ENCODE measurements at regions not wholly inside any gene's neighbourhood (a gene's known extent, or its start where the extent isn't known, plus 50 kb on each side); places are given as distances from the start of the nearest gene placed in this dataset.

DNA sequence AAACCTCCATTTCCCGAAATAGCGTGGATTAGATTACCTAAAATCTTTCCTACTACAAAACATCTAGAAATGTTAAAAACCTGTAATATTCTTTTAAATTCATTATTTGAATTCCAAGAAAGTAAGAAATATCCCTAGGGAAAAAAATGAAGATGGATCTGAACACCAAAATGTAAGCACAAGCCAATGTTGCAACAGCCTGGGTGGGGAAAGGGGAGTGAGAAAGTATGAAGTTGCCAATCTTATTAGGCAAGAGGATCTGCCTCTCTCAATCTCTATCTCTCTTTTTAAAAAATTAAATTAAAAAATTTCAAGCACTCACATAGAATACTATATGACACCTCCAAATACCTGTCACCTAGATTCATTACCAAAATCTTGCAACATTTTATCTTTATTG lies 74.9 kb upstream of the IRF2BP2 start:
- TF ChIP-seq SMAD1 (CRISPR knock-in tag; IDR thresholded peaks at IDR 0.05; ENCODE audit: borderline replicate concordance, low read depth) (no peak), ZNF766 (CRISPR knock-in tag; IDR thresholded peaks at IDR 0.05; ENCODE audit: borderline replicate concordance) (no peak), POLR2AphosphoS2 (IDR thresholded peaks at IDR 0.05; ENCODE audit: low read depth, low read length) (no peak), NR2C2 (CRISPR knock-in tag; IDR thresholded peaks at IDR 0.05; ENCODE audit: borderline replicate concordance) (no peak), ZSCAN29 (CRISPR knock-in tag; conservative IDR thresholded peaks at IDR 0.05) (no peak), ZNF292 (CRISPR knock-in tag; IDR thresholded peaks at IDR 0.05; ENCODE audit: borderline replicate concordance, low read depth) (no peak), KLF6 (CRISPR knock-in tag; IDR thresholded peaks at IDR 0.05) (no peak), REPIN1 (CRISPR knock-in tag; IDR thresholded peaks at IDR 0.05; ENCODE audit: borderline replicate concordance, low read depth) (no peak)
- TF ChIP-seq, protein P1, sequence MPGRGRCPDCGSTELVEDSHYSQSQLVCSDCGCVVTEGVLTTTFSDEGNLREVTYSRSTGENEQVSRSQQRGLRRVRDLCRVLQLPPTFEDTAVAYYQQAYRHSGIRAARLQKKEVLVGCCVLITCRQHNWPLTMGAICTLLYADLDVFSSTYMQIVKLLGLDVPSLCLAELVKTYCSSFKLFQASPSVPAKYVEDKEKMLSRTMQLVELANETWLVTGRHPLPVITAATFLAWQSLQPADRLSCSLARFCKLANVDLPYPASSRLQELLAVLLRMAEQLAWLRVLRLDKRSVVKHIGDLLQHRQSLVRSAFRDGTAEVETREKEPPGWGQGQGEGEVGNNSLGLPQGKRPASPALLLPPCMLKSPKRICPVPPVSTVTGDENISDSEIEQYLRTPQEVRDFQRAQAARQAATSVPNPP (CRISPR knock-in tag; IDR thresholded peaks at IDR 0.05), result no peak
- TF ChIP-seq, protein P2, sequence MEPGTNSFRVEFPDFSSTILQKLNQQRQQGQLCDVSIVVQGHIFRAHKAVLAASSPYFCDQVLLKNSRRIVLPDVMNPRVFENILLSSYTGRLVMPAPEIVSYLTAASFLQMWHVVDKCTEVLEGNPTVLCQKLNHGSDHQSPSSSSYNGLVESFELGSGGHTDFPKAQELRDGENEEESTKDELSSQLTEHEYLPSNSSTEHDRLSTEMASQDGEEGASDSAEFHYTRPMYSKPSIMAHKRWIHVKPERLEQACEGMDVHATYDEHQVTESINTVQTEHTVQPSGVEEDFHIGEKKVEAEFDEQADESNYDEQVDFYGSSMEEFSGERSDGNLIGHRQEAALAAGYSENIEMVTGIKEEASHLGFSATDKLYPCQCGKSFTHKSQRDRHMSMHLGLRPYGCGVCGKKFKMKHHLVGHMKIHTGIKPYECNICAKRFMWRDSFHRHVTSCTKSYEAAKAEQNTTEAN (CRISPR knock-in tag; conservative IDR thresholded peaks at IDR 0.05), result no peak
